ENCODE measurements at regions not wholly inside any gene's neighbourhood (a gene's known extent, or its start where the extent isn't known, plus 50 kb on each side); places are given as distances from the start of the nearest gene placed in this dataset.

GRCh38 chr21:15379776-15380175 lies 315.0 kb upstream of the NRIP1 start:
- no peak for TF ChIP-seq CTCF (conservative IDR thresholded peaks at IDR 0.05; ENCODE audit: low read length)
- TF ChIP-seq EZH2phosphoT487 (IDR thresholded peaks at IDR 0.05; ENCODE audit: borderline replicate concordance, low read depth, low read length), result no peak

All from OCI-LY7 (cell line).